ENCODE measurements at regions not wholly inside any gene's neighbourhood (a gene's known extent, or its start where the extent isn't known, plus 50 kb on each side); places are given as distances from the start of the nearest gene placed in this dataset.
"Not testable (repeated sequence)": the region's sequence is repeated elsewhere in the genome, so short reads cannot be mapped to it uniquely, and the experiment has no call there.

GRCh38 chr6:10174761-10175160 is 240.1 kb downstream of the TFAP2A start:
- Histone ChIP-seq H3K4me3 (ENCODE audit: low read depth in 1 of 3, low read length in 3 of 3) (no peak overlapping the region), H3K9ac (ENCODE audit: low read depth in 1 of 2, low read length in 2 of 2) (no peak overlapping the region), H3K27me3 (ENCODE audit: control insufficient read depth in 4 of 4, insufficient read depth in 4 of 4, low read length in 3 of 4) (no peaks in the 10 kb centered on the region), H3K27ac (ENCODE audit: low read depth in 1 of 2, low read length in 2 of 2) (no peak overlapping the region), H3K36me3 (ENCODE audit: control insufficient read depth in 4 of 4, insufficient read depth in 3 of 4, low read depth in 1 of 4, low read length in 3 of 4) (no peaks in the 10 kb centered on the region), H3K4me1 (ENCODE audit: control insufficient read depth in 4 of 4, insufficient read depth in 4 of 4, low read length in 3 of 4) (no peaks in the 10 kb centered on the region), H3K9me3 (ENCODE audit: control insufficient read depth in 4 of 4, low read length in 3 of 4) (no peaks in the 10 kb centered on the region)
- WGBS = 80% methylated on average over 6 of the region's 6 CpGs
- no peak for DNase-seq (ENCODE audit: low spot score)
- TF ChIP-seq, protein P1, sequence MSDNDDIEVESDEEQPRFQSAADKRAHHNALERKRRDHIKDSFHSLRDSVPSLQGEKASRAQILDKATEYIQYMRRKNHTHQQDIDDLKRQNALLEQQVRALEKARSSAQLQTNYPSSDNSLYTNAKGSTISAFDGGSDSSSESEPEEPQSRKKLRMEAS (IDR thresholded peaks at IDR 0.05) = no peak
- no peak for TF ChIP-seq CTCF (IDR thresholded peaks at IDR 0.05; ENCODE audit: low read depth, low read length, missing input control)
- TF ChIP-seq SP1 (IDR thresholded peaks at IDR 0.05) = no peak
- TF ChIP-seq, protein P2, sequence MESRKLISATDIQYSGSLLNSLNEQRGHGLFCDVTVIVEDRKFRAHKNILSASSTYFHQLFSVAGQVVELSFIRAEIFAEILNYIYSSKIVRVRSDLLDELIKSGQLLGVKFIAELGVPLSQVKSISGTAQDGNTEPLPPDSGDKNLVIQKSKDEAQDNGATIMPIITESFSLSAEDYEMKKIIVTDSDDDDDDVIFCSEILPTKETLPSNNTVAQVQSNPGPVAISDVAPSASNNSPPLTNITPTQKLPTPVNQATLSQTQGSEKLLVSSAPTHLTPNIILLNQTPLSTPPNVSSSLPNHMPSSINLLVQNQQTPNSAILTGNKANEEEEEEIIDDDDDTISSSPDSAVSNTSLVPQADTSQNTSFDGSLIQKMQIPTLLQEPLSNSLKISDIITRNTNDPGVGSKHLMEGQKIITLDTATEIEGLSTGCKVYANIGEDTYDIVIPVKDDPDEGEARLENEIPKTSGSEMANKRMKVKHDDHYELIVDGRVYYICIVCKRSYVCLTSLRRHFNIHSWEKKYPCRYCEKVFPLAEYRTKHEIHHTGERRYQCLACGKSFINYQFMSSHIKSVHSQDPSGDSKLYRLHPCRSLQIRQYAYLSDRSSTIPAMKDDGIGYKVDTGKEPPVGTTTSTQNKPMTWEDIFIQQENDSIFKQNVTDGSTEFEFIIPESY (IDR thresholded peaks at IDR 0.05) = no peak

GRCh38 chr6:10174056-10174455 is 240.8 kb downstream of the TFAP2A start:
- TF ChIP-seq TAF1 (conservative IDR thresholded peaks at IDR 0.05) = no peak
- TF ChIP-seq EGR1 (IDR thresholded peaks at IDR 0.05; ENCODE audit: low read depth in 2 of 2) = no peak
- TF ChIP-seq RXRA (IDR thresholded peaks at IDR 0.05) = no peak
- TF ChIP-seq SP1 (IDR thresholded peaks at IDR 0.05) = no peak
- no peak for TF ChIP-seq JUND (IDR thresholded peaks at IDR 0.05)
- no peak for TF ChIP-seq HNF4G (IDR thresholded peaks at IDR 0.05)
- TF ChIP-seq, protein P2 (IDR thresholded peaks at IDR 0.05) = no peak
- TF ChIP-seq FOXA2 (IDR thresholded peaks at IDR 0.05) = no peak
- TF ChIP-seq CTCF (IDR thresholded peaks at IDR 0.05; ENCODE audit: low read depth, low read length, missing input control) = no peak
- no peak for TF ChIP-seq GABPA (IDR thresholded peaks at IDR 0.05 in 1 of 2, conservative IDR thresholded peaks at IDR 0.05 in 1 of 2)
- no peak for TF ChIP-seq NR2F2 (IDR thresholded peaks at IDR 0.05)
- no peak for TF ChIP-seq YY1 (IDR thresholded peaks at IDR 0.05)
- TF ChIP-seq, protein P1 (IDR thresholded peaks at IDR 0.05) = no peak
- H3K36me3 ChIP-seq (ENCODE audit: control insufficient read depth in 4 of 4, insufficient read depth in 3 of 4, low read depth in 1 of 4, low read length in 3 of 4) = no peaks in the 10 kb centered on the region
- no peak overlapping the region for H3K9ac ChIP-seq (ENCODE audit: low read depth in 1 of 2, low read length in 2 of 2)
- H3K4me3 ChIP-seq (ENCODE audit: low read depth in 1 of 3, low read length in 3 of 3) = no peak overlapping the region
- whole genome bisulfite sequencing = 95% methylated on average over 3 of the region's 3 CpGs
- H3K27me3 ChIP-seq (ENCODE audit: control insufficient read depth in 4 of 4, insufficient read depth in 4 of 4, low read length in 3 of 4) = no peaks in the 10 kb centered on the region
- H3K27ac ChIP-seq (ENCODE audit: low read depth in 1 of 2, low read length in 2 of 2) = no peak overlapping the region
- no peaks in the 10 kb centered on the region for H3K4me1 ChIP-seq (ENCODE audit: control insufficient read depth in 4 of 4, insufficient read depth in 4 of 4, low read length in 3 of 4)
- no peak for DNase-seq (ENCODE audit: low spot score)
- H3K9me3 ChIP-seq (ENCODE audit: control insufficient read depth in 4 of 4, low read length in 3 of 4) = no peaks in the 10 kb centered on the region

DNA sequence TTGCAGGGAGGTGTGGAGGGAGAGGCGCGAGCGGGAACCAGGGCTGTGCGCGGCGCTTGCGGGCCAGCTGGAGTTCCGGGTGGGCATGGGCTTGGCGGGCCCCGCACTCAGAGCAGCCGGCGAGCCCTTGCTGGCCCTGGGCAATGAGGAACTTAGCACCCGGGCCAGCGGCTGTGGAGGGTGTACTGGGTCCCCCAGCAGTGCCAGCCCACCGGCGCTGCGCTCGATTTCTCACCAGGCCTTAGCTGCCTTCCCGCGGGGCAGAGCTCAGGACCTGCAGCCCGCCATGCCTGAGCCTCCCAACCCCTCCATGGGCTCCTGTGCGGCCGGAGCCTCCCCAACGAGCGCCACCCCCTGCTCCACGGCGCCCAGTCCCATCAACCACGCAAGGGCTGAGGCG is 243.2 kb downstream of the TFAP2A start:
- H3K9ac ChIP-seq (ENCODE audit: low read depth in 1 of 2, low read length in 2 of 2); H3K36me3 ChIP-seq (ENCODE audit: control insufficient read depth in 4 of 4, insufficient read depth in 3 of 4, low read depth in 1 of 4, low read length in 3 of 4); H3K27me3 ChIP-seq (ENCODE audit: control insufficient read depth in 4 of 4, insufficient read depth in 4 of 4, low read length in 3 of 4); H3K9me3 ChIP-seq (ENCODE audit: control insufficient read depth in 4 of 4, low read length in 3 of 4); H3K27ac ChIP-seq (ENCODE audit: low read depth in 1 of 2, low read length in 2 of 2); H3K4me1 ChIP-seq (ENCODE audit: control insufficient read depth in 4 of 4, insufficient read depth in 4 of 4, low read length in 3 of 4); DNase-seq (ENCODE audit: low spot score); H3K4me3 ChIP-seq (ENCODE audit: low read depth in 1 of 3, low read length in 3 of 3): not testable (repeated sequence)
- WGBS = 92% methylated on average over 29 of the region's 29 CpGs

Data from liver (tissue), 8 donors.